Liver (tissue), 8 donors: ENCODE measurements at regions not wholly inside any gene's neighbourhood (a gene's known extent, or its start where the extent isn't known, plus 50 kb on each side); places are given as distances from the start of the nearest gene placed in this dataset.

Experiments
- DNase-seq: peaks from one replicate; pipeline ENCODE4 v3.0.0-alpha.2; 2017; ENCODE audit warnings: low spot score
- H3K27ac ChIP-seq, 2 donors: one replicate each; pipeline ENCODE4 v1.7.0; 2013; ENCODE audit warnings: inconsistent platforms in 2 of 2, low read length in 2 of 2, control low read depth in 1 of 2, low read depth in 1 of 2, mild to moderate bottlenecking in 1 of 2
- H3K27me3 ChIP-seq, 4 donors: one replicate each; pipeline versions ENCODE4 v1.6.1 to v1.7.0; 2013; ENCODE audit warnings: low read length in 3 of 4, inconsistent platforms in 1 of 4, mild to moderate bottlenecking in 1 of 4, moderate library complexity in 1 of 4; ENCODE audit not compliant: control insufficient read depth in 4 of 4, insufficient read depth in 4 of 4
- H3K36me3 ChIP-seq, 4 donors: one replicate each; pipeline versions ENCODE4 v1.6.1 to v1.7.0; 2013; ENCODE audit warnings: low read length in 3 of 4, mild to moderate bottlenecking in 3 of 4, low read depth in 1 of 4, moderate library complexity in 1 of 4; ENCODE audit not compliant: control insufficient read depth in 4 of 4, insufficient read depth in 3 of 4
- H3K4me1 ChIP-seq, 4 donors: one replicate each; pipeline versions ENCODE4 v1.6.1 to v1.7.0; 2013; ENCODE audit warnings: low read length in 3 of 4, mild to moderate bottlenecking in 3 of 4, moderate library complexity in 1 of 4; ENCODE audit not compliant: control insufficient read depth in 4 of 4, insufficient read depth in 4 of 4
- H3K4me3 ChIP-seq, 3 donors: one replicate each; pipeline versions ENCODE4 v1.6.1 to v1.7.0; 2013; ENCODE audit warnings: low read length in 3 of 3, control low read depth in 1 of 3, low read depth in 1 of 3, mild to moderate bottlenecking in 1 of 3
- H3K9ac ChIP-seq, 2 donors: one replicate each; pipeline ENCODE4 v1.7.0; 2013; ENCODE audit warnings: low read length in 2 of 2, mild to moderate bottlenecking in 2 of 2, moderate library complexity in 2 of 2, control low read depth in 1 of 2, low read depth in 1 of 2
- H3K9me3 ChIP-seq, 4 donors: one replicate each; pipeline versions ENCODE4 v1.6.1 to v1.7.0; 2013; ENCODE audit warnings: low read length in 3 of 4; ENCODE audit not compliant: control insufficient read depth in 4 of 4
- ATF3 ChIP-seq: IDR thresholded peaks from 2 replicates; pipeline ENCODE4 v1.6.1; 2016; ENCODE audit warnings: antibody characterized with exemption
- CTCF ChIP-seq: fragments of 150-350 bp; IDR thresholded peaks from 2 replicates; pipeline ENCODE4 v1.5.1; 2017; ENCODE audit warnings: improper control_type of control experiment, low read depth, low read length; ENCODE audit not compliant: missing input control
- EGR1 ChIP-seq, 2 donors: IDR thresholded peaks; 2 replicates each; pipeline ENCODE4 v1.6.1; 2016 to 2018; ENCODE audit warnings: antibody characterized with exemption in 2 of 2, low read depth in 2 of 2
- FOXA1 ChIP-seq: IDR thresholded peaks from 2 replicates; pipeline ENCODE4 v1.6.1; 2016; ENCODE audit warnings: antibody characterized with exemption
- FOXA2 ChIP-seq: IDR thresholded peaks from 2 replicates; pipeline ENCODE4 v1.6.1; 2016; ENCODE audit warnings: antibody characterized with exemption
- GABPA ChIP-seq, 2 donors: IDR thresholded peaks in 1 of 2; conservative IDR thresholded peaks in 1 of 2; 2 replicates each; pipeline ENCODE4 v1.6.1; 2016; ENCODE audit warnings: antibody characterized with exemption in 2 of 2, mild to moderate bottlenecking in 1 of 2, moderate library complexity in 1 of 2
- HNF4A ChIP-seq, 2 donors: conservative IDR thresholded peaks; 2 replicates each; pipeline ENCODE4 v1.6.1; 2016; ENCODE audit warnings: antibody characterized with exemption in 2 of 2, mild to moderate bottlenecking in 2 of 2
- HNF4G ChIP-seq: IDR thresholded peaks from 2 replicates; pipeline ENCODE4 v1.6.1; 2016; ENCODE audit warnings: antibody characterized with exemption
- JUND ChIP-seq, 2 donors: IDR thresholded peaks; 2 replicates each; pipeline ENCODE4 v1.6.1; 2016; ENCODE audit warnings: antibody characterized with exemption in 2 of 2
- MAX ChIP-seq: IDR thresholded peaks from 2 replicates; pipeline ENCODE4 v1.6.1; 2016; ENCODE audit warnings: antibody characterized with exemption
- NR2F2 ChIP-seq: IDR thresholded peaks from 2 replicates; pipeline ENCODE4 v1.6.1; 2016; ENCODE audit warnings: antibody characterized with exemption
- RAD21 ChIP-seq, 2 donors: IDR thresholded peaks; 2 replicates each; pipeline ENCODE4 v1.6.1; 2016; ENCODE audit warnings: antibody characterized with exemption in 2 of 2, mild to moderate bottlenecking in 2 of 2
- REST ChIP-seq: IDR thresholded peaks from 2 replicates; pipeline ENCODE4 v1.6.1; 2016; ENCODE audit warnings: antibody characterized with exemption, mild to moderate bottlenecking
- RXRA ChIP-seq, 2 donors: IDR thresholded peaks; 2 replicates each; pipeline ENCODE4 v1.6.1; 2017 to 2018; ENCODE audit warnings: antibody characterized with exemption in 2 of 2, mild to moderate bottlenecking in 1 of 2
- SP1 ChIP-seq: IDR thresholded peaks from 2 replicates; pipeline ENCODE4 v1.6.1; 2018; ENCODE audit warnings: antibody characterized with exemption, mild to moderate bottlenecking
- TAF1 ChIP-seq: conservative IDR thresholded peaks from 2 replicates; pipeline ENCODE4 v1.6.1; 2016; ENCODE audit warnings: antibody characterized with exemption, mild to moderate bottlenecking
- YY1 ChIP-seq: IDR thresholded peaks from 2 replicates; pipeline ENCODE4 v1.6.1; 2016; ENCODE audit warnings: antibody characterized with exemption, mild to moderate bottlenecking
- ZBTB33 ChIP-seq: IDR thresholded peaks from 2 replicates; pipeline ENCODE4 v1.6.1; 2016; ENCODE audit warnings: antibody characterized with exemption
- WGBS: extraction: QIAGEN DNeasy Blood & Tissue Kit; methylation state at CpG from one replicate; pipeline ENCODE4 v1.1.7; 2013; 5-methylcytosine and 5-hydroxymethylcytosine counted together
- donor health status: healthy.
- donor health status: healthy.
- donor health status: healthy.
- donor health status: healthy.
- donor health status: healthy.

- Histone ChIP-seq H3K27ac (no peak overlapping the region), H3K9ac (no peak overlapping the region), H3K27me3 (peaks cover 0 to 3% (median 0%) of the 10 kb centered on the region in 4 donors), H3K4me1 (no peaks in the 10 kb centered on the region), H3K9me3 (no peaks in the 10 kb centered on the region), H3K36me3 (no peaks in the 10 kb centered on the region), H3K4me3 (no peak overlapping the region)
- DNase-seq = no peak
- 79% methylated on average over 5 of the region's 5 CpGs for WGBS
- no peak for TF ChIP-seq NR2F2
- TF ChIP-seq ATF3 = no peak
- no peak for TF ChIP-seq ZBTB33
Measured at GRCh38 chr18:78664848-78665247, 314.8 kb upstream of the SALL3 start.

- Histone ChIP-seq H3K4me1 (no peaks in the 10 kb centered on the region), H3K4me3 (no peak overlapping the region), H3K36me3 (no peaks in the 10 kb centered on the region), H3K27ac (no peak overlapping the region), H3K9me3 (no peaks in the 10 kb centered on the region), H3K27me3 (peaks cover 0 to 3% (median 0%) of the 10 kb centered on the region in 4 donors), H3K9ac (no peak overlapping the region)
- no peak for DNase-seq
- TF ChIP-seq NR2F2 = no peak
- no peak for TF ChIP-seq HNF4G
- TF ChIP-seq REST = no peak
- TF ChIP-seq MAX = no peak
- TF ChIP-seq JUND (IDR thresholded peaks at IDR 0.05) = no peak
- no peak for TF ChIP-seq RAD21 (IDR thresholded peaks at IDR 0.05)
- no peak for TF ChIP-seq FOXA2
- TF ChIP-seq GABPA (IDR thresholded peaks at IDR 0.05 in 1 of 2, conservative IDR thresholded peaks at IDR 0.05 in 1 of 2) = no peak
- no peak for TF ChIP-seq YY1
- no peak for TF ChIP-seq HNF4A (conservative IDR thresholded peaks at IDR 0.05)
- WGBS = 86% methylated on average over 10 of the region's 10 CpGs
Measured at GRCh38 chr18:78665644-78666043, 314.0 kb upstream of the SALL3 start.

GRCh38 chr18:78666666-78667335 is 312.8 kb upstream of the SALL3 start:
- 80% methylated on average over 13 of the region's 13 CpGs for WGBS
- TF ChIP-seq RXRA (IDR thresholded peaks at IDR 0.05) (no peak), JUND (IDR thresholded peaks at IDR 0.05) (no peak), FOXA2 (no peak), SP1 (no peak), HNF4G (no peak), TAF1 (no peak), NR2F2 (no peak), EGR1 (IDR thresholded peaks at IDR 0.05; ENCODE audit: low read depth in 2 of 2) (no peak), FOXA1 (no peak), ATF3 (no peak), CTCF (no peak), MAX (no peak)
- DNase-seq = no peak

More at GRCh38 chr18:78666666-78667335, 312.8 kb upstream of the SALL3 start:
- Histone ChIP-seq H3K27ac (no peak overlapping the region), H3K36me3 (no peaks in the 10 kb centered on the region), H3K27me3 (peaks cover 0 to 3% (median 0%) of the 10 kb centered on the region in 4 donors), H3K9ac (no peak overlapping the region), H3K4me3 (no peak overlapping the region), H3K4me1 (no peaks in the 10 kb centered on the region), H3K9me3 (no peaks in the 10 kb centered on the region)
